ENCODE measurements at regions not wholly inside any gene's neighbourhood (a gene's known extent, or its start where the extent isn't known, plus 50 kb on each side); places are given as distances from the start of the nearest gene placed in this dataset.
A peak's percentile ranks its signal among the peaks of the same experiment; 100 is the strongest.
"Not testable (repeated sequence)": the region's sequence is repeated elsewhere in the genome, so short reads cannot be mapped to it uniquely, and the experiment has no call there.

GRCh38 chr1:149218080-149218988, 115.0 kb upstream of the NBPF9 start:
- not testable (repeated sequence) for H3K27ac Mint-ChIP-seq; H3K4me1 Mint-ChIP-seq; H3K36me3 Mint-ChIP-seq (ENCODE audit: low read depth); H3K4me3 Mint-ChIP-seq; H3K27me3 Mint-ChIP-seq (ENCODE audit: low read depth, poor library complexity); DNase-seq; H3K9me3 Mint-ChIP-seq

- not testable (repeated sequence) for H3K4me3 Mint-ChIP-seq; H3K9me3 Mint-ChIP-seq; H3K27me3 Mint-ChIP-seq (ENCODE audit: low read depth, poor library complexity); DNase-seq; H3K4me1 Mint-ChIP-seq; H3K27ac Mint-ChIP-seq; H3K36me3 Mint-ChIP-seq (ENCODE audit: low read depth)
Observed at GRCh38 chr1:149219539-149219938, 116.2 kb upstream of the NBPF9 start.

- H3K36me3 Mint-ChIP-seq (ENCODE audit: low read depth); H3K9me3 Mint-ChIP-seq; H3K27me3 Mint-ChIP-seq (ENCODE audit: low read depth, poor library complexity); DNase-seq; H3K4me1 Mint-ChIP-seq; H3K4me3 Mint-ChIP-seq; H3K27ac Mint-ChIP-seq: not testable (repeated sequence)
Observed at GRCh38 chr1:149220463-149221074, 117.2 kb upstream of the NBPF9 start.

GRCh38 chr1:149227933-149228665, 124.7 kb upstream of the NBPF9 start:
- H3K27ac Mint-ChIP-seq; H3K4me3 Mint-ChIP-seq; H3K4me1 Mint-ChIP-seq; H3K27me3 Mint-ChIP-seq (ENCODE audit: low read depth, poor library complexity); H3K36me3 Mint-ChIP-seq (ENCODE audit: low read depth); H3K9me3 Mint-ChIP-seq; DNase-seq: not testable (repeated sequence)

- H3K27me3 Mint-ChIP-seq (ENCODE audit: low read depth, poor library complexity); H3K27ac Mint-ChIP-seq; DNase-seq; H3K36me3 Mint-ChIP-seq (ENCODE audit: low read depth); H3K4me1 Mint-ChIP-seq; H3K9me3 Mint-ChIP-seq; H3K4me3 Mint-ChIP-seq: not testable (repeated sequence)
Observed at GRCh38 chr1:149228672-149229585, 125.6 kb upstream of the NBPF9 start.

GRCh38 chr1:149229813-149230212, 126.5 kb upstream of the NBPF9 start:
- not testable (repeated sequence) for H3K9me3 Mint-ChIP-seq; H3K4me1 Mint-ChIP-seq; H3K27ac Mint-ChIP-seq; DNase-seq; H3K27me3 Mint-ChIP-seq (ENCODE audit: low read depth, poor library complexity); H3K4me3 Mint-ChIP-seq; H3K36me3 Mint-ChIP-seq (ENCODE audit: low read depth)

GRCh38 chr1:149234926-149235914, 131.9 kb upstream of the NBPF9 start:
- H3K9me3 Mint-ChIP-seq; H3K27me3 Mint-ChIP-seq (ENCODE audit: low read depth, poor library complexity); H3K27ac Mint-ChIP-seq; DNase-seq; H3K4me3 Mint-ChIP-seq; H3K36me3 Mint-ChIP-seq (ENCODE audit: low read depth); H3K4me1 Mint-ChIP-seq: not testable (repeated sequence)

GRCh38 chr1:149237515-149237914, 134.2 kb upstream of the NBPF9 start:
- not testable (repeated sequence) for H3K36me3 Mint-ChIP-seq (ENCODE audit: low read depth); H3K27me3 Mint-ChIP-seq (ENCODE audit: low read depth, poor library complexity); H3K27ac Mint-ChIP-seq; H3K9me3 Mint-ChIP-seq; DNase-seq; H3K4me3 Mint-ChIP-seq; H3K4me1 Mint-ChIP-seq

- not testable (repeated sequence) for H3K4me1 Mint-ChIP-seq; H3K9me3 Mint-ChIP-seq; H3K27ac Mint-ChIP-seq; H3K36me3 Mint-ChIP-seq (ENCODE audit: low read depth); H3K27me3 Mint-ChIP-seq (ENCODE audit: low read depth, poor library complexity); H3K4me3 Mint-ChIP-seq; DNase-seq
Observed at GRCh38 chr1:149239897-149240508, 136.7 kb upstream of the NBPF9 start.

- H3K4me1 Mint-ChIP-seq; H3K27me3 Mint-ChIP-seq (ENCODE audit: low read depth, poor library complexity); H3K27ac Mint-ChIP-seq; H3K4me3 Mint-ChIP-seq; H3K36me3 Mint-ChIP-seq (ENCODE audit: low read depth); H3K9me3 Mint-ChIP-seq: not testable (repeated sequence)
- peak; percentile 6 for DNase-seq
Observed at GRCh38 chr1:149240530-149240929, 137.2 kb upstream of the NBPF9 start.

- H3K9me3 Mint-ChIP-seq; H3K27ac Mint-ChIP-seq; H3K36me3 Mint-ChIP-seq (ENCODE audit: low read depth); H3K27me3 Mint-ChIP-seq (ENCODE audit: low read depth, poor library complexity); DNase-seq; H3K4me3 Mint-ChIP-seq; H3K4me1 Mint-ChIP-seq: not testable (repeated sequence)
Observed at GRCh38 chr1:149241272-149241671, 137.9 kb upstream of the NBPF9 start.

- not testable (repeated sequence) for DNase-seq; H3K4me1 Mint-ChIP-seq; H3K27me3 Mint-ChIP-seq (ENCODE audit: low read depth, poor library complexity); H3K4me3 Mint-ChIP-seq; H3K27ac Mint-ChIP-seq; H3K36me3 Mint-ChIP-seq (ENCODE audit: low read depth); H3K9me3 Mint-ChIP-seq
Observed at GRCh38 chr1:149243572-149243971, 140.2 kb upstream of the NBPF9 start.

Data from nephron progenitor cell (in vitro differentiated cells).